ENCODE measurements at regions not wholly inside any gene's neighbourhood (a gene's known extent, or its start where the extent isn't known, plus 50 kb on each side); places are given as distances from the start of the nearest gene placed in this dataset.

DNA sequence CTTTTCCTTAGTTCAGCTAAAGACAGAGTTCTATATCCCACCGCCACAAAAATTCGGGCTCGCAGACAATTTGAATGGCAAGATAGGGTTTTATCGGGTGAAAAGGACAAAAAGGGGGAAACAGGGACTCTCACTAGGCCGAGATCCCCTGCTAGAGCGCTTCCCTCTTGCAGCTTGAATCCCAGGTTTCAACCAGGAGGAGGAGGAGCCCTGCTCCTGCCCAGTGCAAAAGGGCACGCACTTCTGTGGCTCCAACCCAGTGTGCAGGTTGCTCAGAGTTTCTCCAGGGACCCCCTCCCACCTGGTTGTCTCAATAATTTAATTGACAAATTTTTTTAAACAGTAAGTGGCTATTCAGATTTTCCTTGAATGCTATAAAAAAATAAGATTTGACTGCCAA lies 152.6 kb upstream of the LUZP2 start:
- H3K4me3 ChIP-seq = no peak overlapping the region
- no peak for ATAC-seq
- no peaks in the 10 kb centered on the region for H3K4me1 ChIP-seq (ENCODE audit: low read depth)
- intact Hi-C loops (cut with DNase I, micrococcal nuclease) = no loop called here
- H3K36me3 ChIP-seq (ENCODE audit: low read depth) = no peaks in the 10 kb centered on the region
- TF ChIP-seq, protein P1, sequence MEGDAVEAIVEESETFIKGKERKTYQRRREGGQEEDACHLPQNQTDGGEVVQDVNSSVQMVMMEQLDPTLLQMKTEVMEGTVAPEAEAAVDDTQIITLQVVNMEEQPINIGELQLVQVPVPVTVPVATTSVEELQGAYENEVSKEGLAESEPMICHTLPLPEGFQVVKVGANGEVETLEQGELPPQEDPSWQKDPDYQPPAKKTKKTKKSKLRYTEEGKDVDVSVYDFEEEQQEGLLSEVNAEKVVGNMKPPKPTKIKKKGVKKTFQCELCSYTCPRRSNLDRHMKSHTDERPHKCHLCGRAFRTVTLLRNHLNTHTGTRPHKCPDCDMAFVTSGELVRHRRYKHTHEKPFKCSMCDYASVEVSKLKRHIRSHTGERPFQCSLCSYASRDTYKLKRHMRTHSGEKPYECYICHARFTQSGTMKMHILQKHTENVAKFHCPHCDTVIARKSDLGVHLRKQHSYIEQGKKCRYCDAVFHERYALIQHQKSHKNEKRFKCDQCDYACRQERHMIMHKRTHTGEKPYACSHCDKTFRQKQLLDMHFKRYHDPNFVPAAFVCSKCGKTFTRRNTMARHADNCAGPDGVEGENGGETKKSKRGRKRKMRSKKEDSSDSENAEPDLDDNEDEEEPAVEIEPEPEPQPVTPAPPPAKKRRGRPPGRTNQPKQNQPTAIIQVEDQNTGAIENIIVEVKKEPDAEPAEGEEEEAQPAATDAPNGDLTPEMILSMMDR (IDR thresholded peaks at IDR 0.05) = no peak
- no peak for DNase-seq
- no peaks in the 10 kb centered on the region for H3K9me3 ChIP-seq

DNA sequence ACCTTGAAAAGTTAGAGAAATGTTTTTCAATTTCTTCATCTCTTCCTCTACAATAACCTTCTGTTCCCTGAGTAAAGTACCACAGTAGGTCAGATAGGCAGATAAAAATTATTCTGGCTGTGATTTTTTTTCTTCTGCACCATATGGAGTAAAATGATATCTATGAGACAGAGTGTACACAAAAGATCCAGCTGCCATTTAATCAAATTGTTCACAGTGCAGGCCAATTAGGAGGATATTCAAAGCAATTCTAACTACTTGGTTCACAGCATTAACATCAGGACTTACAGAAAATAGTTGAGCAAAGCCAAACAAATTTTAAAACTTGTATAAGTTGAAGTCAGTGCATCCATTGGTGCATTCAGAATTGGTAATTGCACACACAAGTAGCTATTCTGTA lies 147.9 kb upstream of the LUZP2 start:
- ATAC-seq (no peak), DNase-seq (no peak)
- Histone ChIP-seq H3K9me3 (no peaks in the 10 kb centered on the region), H3K4me3 (no peak overlapping the region), H3K36me3 (ENCODE audit: low read depth) (no peaks in the 10 kb centered on the region), H3K4me1 (ENCODE audit: low read depth) (no peaks in the 10 kb centered on the region)
- TF ChIP-seq, protein P1 (IDR thresholded peaks at IDR 0.05) = no peak
- intact Hi-C loops (cut with DNase I, micrococcal nuclease) = no loop called here

DNA sequence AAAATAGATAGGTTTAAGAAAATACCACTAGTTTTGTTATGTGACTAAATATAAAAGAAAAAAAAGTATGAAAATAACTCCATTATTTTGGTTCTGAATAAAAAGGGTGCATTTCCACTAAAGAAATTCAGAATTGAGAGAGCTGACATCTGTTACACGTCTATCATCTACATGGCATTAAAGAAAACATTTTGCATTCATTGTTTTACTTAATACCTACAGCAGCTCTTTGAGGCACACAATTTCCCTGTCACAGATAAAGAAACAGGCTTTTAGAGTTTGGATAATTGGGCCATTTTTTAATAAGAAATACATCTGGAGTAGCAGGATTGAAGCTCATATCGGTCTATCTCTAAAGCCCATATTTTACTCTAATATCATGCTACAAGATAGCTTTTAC lies 145.7 kb upstream of the LUZP2 start:
- Histone ChIP-seq H3K36me3 (ENCODE audit: low read depth) (no peaks in the 10 kb centered on the region), H3K4me3 (no peak overlapping the region), H3K4me1 (ENCODE audit: low read depth) (no peaks in the 10 kb centered on the region), H3K9me3 (no peaks in the 10 kb centered on the region)
- DNase-seq (no peak), ATAC-seq (no peak)
- intact Hi-C loops (cut with DNase I, micrococcal nuclease) = no loop called here
- TF ChIP-seq, protein P1 (IDR thresholded peaks at IDR 0.05) = no peak

DNA sequence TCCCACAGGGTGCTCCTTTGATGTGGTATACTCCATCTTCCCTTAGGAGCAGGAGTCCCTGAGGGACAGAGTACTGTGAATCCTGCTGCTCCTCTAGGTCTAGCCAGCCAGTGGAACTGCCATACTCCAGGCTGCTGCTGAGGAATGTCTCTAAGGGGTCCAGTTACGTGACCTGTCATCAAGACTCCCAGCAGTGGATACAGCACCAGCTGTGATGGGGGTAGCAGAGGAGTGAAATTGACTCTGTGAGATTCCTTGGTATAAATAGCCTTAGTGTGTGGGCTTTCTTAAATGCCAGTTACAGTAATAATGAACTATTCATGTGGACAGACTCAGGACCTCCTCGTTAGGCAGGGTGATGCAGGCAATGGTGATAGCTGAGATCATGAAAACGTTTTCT lies 140.4 kb upstream of the LUZP2 start:
- Histone ChIP-seq H3K36me3 (ENCODE audit: low read depth) (no peaks in the 10 kb centered on the region), H3K4me3 (no peak overlapping the region), H3K9me3 (no peaks in the 10 kb centered on the region), H3K4me1 (ENCODE audit: low read depth) (no peaks in the 10 kb centered on the region)
- ATAC-seq (no peak), DNase-seq (no peak)
- intact Hi-C loops (cut with DNase I, micrococcal nuclease) = no loop called here
- TF ChIP-seq, protein P1 (IDR thresholded peaks at IDR 0.05) = no peak

DNA sequence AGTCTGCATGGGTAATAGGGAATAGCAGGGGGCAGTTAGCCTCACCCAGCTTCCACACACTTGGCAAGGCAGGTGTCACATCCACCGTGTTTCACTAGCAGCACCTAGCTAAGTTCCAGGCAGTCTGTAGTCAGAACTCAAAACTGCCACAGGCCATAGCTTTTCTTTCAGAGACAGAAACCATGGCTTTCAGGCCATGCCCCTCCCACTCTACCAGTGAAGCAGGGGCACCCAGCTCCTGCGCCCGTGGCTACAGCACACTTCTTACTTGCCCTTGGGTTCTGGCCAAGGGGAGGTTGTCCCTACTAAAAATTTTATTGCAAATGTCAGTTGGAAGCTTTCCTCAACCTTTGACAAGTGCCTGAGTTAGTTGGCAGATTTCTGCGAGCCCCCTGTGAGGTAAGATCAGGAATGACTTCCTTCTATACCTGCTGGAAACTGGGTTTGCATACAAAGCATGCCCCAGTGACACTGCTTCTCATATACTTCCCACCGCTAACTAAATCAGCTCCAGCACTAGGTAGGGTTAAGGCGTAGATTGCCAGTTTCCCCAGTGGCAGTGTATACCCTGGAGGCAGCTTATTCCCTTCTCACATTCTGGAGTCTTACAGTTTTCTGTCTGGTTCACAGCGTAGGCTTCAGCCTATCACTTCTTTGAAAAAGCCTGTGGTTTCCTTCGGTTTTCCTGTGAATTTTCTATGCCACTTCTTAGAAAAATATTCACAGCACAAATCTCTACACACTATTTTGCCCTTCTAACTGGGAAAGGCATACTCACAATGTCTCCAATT lies 139.0 kb upstream of the LUZP2 start:
- TF ChIP-seq, protein P1 (IDR thresholded peaks at IDR 0.05) = no peak
- H3K36me3 ChIP-seq (ENCODE audit: low read depth) = no peaks in the 10 kb centered on the region
- no peaks in the 10 kb centered on the region for H3K4me1 ChIP-seq (ENCODE audit: low read depth)
- H3K9me3 ChIP-seq = no peaks in the 10 kb centered on the region
- intact Hi-C loops (cut with DNase I, micrococcal nuclease) = no loop called here
- no peak for ATAC-seq
- no peak overlapping the region for H3K4me3 ChIP-seq
- no peak for DNase-seq
